ENCODE measurements at regions not wholly inside any gene's neighbourhood (a gene's known extent, or its start where the extent isn't known, plus 50 kb on each side); places are given as distances from the start of the nearest gene placed in this dataset.

DNA sequence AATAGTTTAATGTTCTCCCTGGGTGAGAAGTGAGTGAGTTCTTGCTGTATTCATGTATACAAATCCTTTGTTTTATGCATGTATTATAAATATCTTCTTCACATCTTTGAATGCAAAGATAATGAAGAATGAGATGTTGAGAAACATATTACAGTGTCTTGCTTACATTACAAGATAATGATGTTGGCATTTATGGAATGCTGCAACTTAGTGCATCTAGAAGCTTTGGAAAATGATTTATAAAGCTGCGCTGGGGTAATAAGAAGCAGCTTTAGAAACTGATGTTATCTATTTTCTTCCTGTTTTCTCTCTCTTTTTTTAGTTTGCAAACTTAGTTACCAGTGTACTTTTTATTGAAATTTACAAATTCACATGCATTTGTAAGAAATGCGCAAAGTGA is 673.4 kb downstream of the KCTD16 start:
- intact Hi-C loops (cut with micrococcal nuclease): no loop called here

DNA sequence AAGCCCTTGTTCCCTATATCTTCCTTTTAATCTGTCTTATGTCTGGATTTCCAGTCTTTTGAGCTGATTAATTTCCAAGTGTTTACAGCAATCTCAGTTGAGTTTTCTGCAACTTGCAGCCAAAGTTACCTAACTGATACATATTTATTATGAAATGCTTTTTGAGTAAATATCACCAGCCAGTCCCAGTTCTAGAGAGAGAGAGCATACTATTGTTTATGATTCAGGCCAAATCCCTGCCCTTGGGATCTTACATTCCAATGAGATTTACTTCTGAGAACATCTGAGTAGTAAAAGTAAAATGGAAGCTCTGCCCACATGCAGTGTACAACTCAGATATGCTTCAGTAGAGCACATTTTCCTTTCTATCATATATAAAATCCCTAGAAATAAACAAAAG is 661.7 kb downstream of the KCTD16 start:
- intact Hi-C loops (cut with micrococcal nuclease): no loop called here

DNA sequence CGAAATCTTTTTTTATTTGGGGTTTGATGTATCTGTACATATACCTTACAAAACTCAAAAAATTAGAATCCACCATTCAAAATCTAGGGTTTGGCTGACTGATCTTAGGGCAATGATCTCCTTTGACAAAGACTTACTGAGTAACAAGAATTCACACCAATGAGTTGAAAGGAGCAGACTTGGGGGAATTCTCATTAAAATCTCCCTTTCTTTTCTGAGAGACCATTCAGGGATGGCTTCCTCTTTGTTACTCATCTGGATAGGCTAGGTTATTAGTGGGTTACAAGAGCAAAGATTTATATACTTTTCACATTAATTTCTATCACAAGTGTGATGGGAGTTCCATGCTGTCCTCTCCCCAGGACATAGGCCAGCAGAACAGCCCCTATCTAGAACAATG is 661.0 kb downstream of the KCTD16 start:
- intact Hi-C loops (cut with micrococcal nuclease): no loop called here

DNA sequence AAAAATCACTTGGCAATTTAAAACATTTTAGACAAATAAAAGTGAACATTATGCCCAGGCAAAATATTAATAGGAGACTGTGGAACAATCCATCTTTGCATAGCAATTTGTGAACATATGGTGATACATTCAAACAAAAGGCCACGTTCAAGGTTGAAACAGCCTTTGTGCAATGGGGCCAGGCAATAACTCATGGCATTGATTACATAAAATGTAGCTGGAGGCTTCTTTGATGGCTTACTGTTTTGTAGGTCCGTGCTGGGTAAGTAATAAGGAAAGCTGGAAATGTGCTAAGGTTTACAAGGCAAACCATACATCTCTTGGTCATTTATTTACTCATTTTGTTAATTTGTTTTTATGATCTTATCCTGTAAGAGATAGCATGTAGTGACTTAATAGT is 651.8 kb downstream of the KCTD16 start:
- intact Hi-C loops (cut with micrococcal nuclease): no loop called here

DNA sequence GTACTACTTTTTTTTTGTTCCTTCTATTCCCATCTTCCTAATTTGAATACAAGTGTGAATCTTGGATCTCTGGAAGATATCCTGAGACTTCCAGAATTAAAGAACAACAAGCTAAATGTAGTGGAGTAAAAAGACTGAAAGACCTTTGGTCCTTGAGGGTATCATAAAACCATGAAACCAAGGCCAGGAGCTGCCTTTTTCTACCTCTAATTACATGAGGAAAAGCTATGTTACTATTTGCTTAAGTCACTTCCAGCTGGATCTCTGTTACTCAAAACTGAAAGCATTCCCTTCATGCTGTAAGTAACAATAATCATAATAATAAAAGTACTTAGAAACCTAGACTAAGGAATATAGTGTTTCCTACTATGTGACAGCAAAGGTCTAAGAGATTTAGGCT is 649.6 kb downstream of the KCTD16 start:
- intact Hi-C loops (cut with micrococcal nuclease): no loop called here

DNA sequence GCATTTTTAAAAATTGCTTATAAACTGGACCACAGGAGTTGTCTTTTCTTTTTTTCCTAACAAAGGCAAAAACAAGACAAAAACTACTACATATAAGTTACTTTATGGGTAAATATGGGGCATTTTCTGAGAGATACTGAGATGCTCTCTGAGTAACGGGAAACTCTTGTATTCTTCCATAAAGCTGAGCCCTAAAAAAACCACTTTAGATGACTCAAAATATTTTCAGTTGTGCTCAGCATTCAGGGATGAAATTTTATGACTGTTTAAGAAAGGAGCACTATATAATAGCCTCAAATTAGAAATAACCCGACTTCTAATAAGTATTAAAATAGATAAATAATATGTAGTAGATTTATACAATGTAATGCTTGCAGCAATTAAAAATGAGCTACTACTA is 644.5 kb downstream of the KCTD16 start:
- intact Hi-C loops (cut with micrococcal nuclease): no loop called here

DNA sequence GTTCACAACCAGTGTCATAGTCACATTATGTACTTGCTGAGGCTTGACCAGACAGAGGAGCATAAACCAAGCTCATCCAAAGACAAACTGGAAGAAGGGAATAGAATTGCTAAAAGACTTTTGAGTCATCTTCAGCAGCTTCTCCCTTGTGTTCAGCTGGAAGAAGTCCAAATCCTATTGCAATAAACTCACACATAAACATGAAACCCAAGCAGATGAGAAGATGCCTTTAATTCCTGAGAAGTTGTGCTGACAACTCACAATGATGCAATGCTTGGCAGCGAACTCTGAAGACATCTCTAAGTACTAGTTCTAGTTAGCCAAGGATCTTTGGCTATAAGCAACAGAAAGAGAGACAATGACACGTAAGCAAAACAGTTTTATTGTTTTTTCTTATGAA is 642.1 kb downstream of the KCTD16 start:
- intact Hi-C loops (cut with micrococcal nuclease): no loop called here

DNA sequence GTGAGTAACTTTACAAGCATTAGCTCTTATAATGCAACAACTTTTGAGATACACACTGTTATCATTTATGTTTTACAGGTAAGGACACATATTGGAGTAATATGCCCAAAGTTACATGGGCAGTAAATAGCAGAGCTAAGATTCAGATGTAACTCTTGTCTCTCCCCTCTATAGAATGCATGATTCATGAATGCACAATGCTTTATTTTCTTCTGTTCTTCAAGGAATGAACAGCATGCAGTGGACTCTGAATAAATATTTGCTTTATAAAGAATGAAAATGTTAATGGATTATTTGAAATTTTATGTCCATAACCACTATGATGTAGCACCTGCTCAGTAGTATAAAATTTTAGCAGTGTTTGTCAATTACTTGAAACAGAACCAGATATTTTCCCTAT is 629.5 kb downstream of the KCTD16 start:
- intact Hi-C loops (cut with micrococcal nuclease): no loop called here

DNA sequence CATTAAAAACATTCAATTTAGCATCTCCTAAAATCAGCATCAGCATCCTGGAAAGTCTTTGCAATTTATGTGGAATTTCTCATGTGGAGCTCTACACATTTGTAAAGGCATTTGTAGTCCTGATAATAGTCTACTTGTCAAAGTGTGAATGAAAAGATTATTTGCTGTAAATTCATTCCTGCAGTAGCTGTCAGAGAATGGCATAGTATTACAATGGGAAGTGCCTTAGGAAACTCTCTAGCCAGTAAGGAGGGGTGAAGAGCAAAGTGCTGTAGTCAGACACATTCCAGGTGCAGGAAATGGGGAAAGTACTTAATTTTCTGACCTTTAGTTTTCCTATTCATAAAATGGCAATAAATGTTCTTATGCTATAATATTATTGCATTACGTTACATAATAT is 627.9 kb downstream of the KCTD16 start:
- intact Hi-C loops (cut with micrococcal nuclease): no loop called here

DNA sequence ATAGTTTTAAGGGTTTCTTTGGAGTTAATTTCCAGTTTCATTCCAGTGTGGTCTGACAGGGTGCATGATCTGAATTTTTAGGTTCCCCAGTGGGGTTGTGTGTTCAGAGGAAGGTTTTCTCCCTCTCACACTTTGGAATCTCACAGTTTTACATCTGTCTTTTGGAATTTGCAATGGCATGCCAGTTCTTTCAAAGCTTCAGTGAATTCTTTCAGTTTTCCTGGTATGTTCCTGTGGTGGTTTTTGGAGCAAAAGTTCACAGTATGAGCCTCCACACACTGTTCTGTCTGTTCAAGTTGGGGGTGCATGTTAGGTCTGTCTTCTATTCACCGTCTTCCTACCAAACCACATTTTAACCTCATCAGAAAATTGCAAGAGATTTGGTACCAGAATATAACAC is 624.2 kb downstream of the KCTD16 start:
- intact Hi-C loops (cut with micrococcal nuclease): no loop called here

DNA sequence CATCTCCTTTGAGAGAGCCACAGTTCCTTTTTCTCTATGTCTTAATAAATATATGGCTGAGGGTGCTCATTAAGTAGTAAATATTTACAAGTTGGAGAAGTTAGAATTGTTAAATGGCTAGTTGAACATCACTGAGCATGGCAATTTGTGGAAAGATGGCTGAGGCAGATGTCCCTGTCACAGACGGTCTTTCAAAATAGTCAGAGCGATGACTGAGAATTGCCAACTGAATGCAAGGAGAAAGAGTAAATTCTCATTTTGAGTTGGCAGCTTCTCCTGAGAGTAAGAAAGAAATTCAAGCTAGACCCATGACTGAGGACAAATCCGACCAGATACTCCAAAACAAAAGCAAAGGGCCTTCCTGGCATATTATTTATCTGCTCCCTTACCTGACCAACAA is 617.9 kb downstream of the KCTD16 start:
- intact Hi-C loops (cut with micrococcal nuclease): no loop called here

DNA sequence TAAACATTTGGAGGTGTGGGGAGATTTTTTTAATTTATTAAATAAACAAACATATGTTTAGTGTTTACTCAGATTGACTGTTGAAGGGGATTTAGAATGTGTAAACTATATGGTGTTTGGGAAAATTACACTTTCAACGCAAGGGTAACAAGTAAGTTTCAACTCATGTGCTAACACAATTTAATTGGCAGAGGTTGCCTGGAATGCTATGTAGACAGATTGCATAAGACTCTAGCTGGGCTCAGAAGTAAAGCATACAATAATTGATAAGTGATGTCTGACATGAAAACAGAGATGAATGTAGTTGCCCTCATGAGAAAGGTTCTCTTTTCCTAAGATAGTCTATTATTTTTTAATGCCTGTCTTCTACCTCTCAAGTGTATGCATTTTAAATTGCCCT is 617.4 kb downstream of the KCTD16 start:
- intact Hi-C loops (cut with micrococcal nuclease): no loop called here

DNA sequence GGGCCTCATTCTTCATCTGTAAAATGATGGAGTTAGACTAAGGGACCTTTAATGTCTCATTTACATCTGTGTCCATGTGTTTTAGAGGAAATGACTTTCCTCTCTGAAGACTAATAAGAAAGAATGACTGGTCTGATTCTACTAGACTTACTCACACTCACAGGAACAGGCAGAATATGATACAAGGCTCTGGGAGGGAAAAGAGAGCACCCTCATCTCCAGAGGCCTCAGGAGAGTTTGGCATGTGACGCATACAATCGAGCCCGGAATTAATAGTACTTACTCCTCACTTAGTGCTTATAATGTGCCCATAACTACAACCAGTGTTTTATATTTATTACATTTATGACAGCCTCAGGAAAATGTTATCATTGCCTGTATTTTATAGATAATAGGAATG is 608.7 kb downstream of the KCTD16 start:
- intact Hi-C loops (cut with micrococcal nuclease): no loop called here

DNA sequence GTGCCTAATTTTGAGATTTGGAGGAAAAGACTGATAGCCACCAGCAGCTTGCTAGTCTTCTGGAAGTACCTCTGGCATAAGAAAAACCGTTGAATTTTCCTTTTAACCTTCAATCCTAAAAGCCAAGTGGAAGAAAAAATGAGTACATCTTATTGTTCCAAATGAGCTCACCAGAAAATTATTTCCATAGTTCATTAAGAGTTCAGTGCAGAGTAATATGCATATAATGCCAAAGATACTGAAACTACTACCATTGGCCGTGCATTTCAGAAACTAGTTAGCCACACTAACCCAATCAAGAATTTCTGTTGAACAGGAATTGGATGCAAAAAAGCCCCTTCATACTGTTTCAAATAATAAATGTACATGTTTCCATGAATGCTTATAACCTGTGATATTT is 607.9 kb downstream of the KCTD16 start:
- intact Hi-C loops (cut with micrococcal nuclease): no loop called here

DNA sequence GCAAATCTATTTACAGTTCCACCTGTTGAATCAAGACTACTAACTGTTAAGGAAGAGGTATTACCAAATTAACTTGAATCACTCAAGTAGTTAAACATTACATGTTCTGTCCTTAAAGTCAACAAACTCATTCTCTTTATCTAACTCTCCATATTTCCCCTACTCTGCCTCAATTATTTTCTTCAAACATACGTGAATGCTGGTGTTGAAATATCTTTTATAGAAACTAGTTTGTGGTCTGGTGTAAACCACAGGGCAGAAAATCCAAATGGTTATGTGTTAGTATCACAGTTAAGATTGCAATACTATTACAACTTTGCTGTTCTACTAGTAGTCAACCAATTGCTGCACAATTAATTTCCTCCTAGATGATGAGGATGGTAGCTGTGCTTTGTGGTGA is 603.5 kb downstream of the KCTD16 start:
- intact Hi-C loops (cut with micrococcal nuclease): no loop called here

DNA sequence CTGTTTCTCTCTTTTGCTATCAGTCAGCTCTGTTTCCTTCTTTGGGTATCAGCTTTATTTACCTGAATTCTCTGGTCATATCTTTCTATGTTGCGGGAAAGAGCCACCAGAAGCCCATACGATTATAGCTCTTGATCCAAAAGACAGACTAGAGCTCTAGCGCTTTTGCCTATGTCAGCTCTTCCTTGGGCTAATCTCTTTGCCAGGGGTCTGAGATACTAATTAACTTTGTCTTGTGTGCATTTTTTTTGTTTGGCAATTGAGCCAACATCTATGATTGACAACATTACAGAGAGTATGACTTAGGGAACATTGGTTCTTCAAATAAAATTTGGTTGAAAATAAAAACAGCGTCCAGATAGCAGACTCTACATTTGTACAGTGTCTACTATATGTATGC is 603.0 kb downstream of the KCTD16 start:
- intact Hi-C loops (cut with micrococcal nuclease): no loop called here

DNA sequence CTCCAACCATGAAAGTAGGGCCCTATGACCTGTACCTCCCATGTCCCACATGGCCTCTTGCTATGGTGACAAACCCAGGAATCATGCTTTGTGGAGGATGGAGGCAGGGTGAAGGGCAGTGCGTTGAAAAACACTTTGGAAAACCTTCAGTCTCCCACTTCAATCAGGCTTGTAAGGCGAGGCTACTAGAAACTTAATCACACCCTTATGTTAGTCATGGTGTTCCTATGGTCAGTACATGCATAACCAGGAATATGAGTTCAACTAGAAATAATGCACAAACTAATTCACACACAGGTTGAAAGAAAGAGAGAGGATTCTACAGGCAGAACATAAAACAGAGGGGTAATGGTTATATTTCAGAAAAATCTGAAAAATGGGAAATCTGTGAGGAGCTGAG is 601.1 kb downstream of the KCTD16 start:
- intact Hi-C loops (cut with micrococcal nuclease): no loop called here

DNA sequence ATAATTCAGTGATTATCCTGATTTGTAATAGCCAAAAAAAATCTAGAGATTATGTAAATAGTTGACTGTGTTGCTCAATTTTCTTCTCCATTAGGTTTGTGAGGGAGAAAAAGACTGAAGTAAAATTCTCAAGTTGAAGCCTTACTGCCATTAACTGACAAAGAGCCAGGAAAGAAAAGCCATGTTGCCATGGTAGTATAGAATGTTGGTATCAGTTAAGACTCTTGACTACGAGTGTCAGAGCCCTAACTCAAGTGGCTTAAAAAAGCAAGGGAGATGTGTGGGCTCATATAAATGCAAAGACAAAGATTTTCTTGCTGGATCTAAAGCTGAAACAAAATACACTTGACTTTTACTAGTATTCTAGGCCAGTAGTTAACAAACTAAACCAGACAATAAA is 571.7 kb downstream of the KCTD16 start:
- intact Hi-C loops (cut with micrococcal nuclease): no loop called here

DNA sequence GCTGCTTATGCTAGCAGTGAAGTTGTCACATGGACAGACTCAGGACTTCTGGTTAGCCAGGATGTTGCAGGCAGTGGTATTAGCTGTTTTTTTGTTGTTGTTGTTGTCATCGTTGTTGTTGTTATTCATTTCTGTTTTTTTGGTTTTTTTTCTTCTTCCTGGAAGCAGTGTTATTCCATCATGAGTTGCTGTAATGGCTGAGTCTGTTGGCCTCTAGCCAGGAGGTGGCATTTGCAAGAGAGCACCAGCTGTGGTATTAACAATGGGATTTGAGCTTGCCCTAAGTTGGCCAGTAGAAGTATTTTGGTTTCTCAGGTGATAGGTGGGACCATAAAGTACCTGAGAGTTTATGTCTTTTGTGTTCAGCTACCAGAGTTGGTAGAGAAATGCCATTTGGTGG is 561.1 kb downstream of the KCTD16 start:
- intact Hi-C loops (cut with micrococcal nuclease): no loop called here

DNA sequence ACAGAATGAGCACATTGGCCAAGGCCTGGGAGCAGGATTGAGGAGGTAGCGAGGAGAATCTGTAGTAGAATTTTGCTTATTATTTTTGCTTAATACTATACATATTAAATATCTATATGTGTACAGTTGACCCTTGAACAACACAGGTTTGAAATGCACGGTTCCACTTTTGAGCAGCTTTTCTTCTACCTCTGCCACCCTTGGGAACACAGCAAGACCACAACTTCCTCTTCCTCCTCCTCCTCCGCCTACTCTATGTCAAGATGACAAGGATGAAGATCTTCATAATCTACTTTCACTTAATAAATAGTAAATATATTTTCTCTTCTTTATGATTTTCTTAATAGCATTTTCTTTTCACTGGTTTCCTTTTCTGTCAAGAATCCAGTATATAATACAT is 541.4 kb downstream of the KCTD16 start:
- intact Hi-C loops (cut with micrococcal nuclease): no loop called here

DNA sequence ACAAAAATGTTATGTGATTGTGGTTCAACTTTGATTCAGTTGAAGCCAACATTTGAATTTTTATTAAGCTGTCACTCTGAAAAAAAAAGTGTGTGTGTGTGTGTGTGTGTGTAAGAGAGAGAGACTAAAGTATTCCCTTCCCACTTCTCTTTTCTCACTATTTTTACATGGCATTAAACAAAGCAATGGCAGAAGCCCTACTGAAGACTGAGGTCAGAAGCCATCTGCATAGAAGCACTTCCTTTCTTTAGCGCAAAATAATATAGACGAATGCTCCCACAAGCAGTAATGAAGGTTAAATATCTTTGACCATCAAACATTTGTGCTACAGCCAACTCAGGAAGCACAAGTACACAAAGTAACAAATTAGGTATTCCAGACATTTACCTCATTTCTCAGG is 540.5 kb downstream of the KCTD16 start:
- intact Hi-C loops (cut with micrococcal nuclease): no loop called here

DNA sequence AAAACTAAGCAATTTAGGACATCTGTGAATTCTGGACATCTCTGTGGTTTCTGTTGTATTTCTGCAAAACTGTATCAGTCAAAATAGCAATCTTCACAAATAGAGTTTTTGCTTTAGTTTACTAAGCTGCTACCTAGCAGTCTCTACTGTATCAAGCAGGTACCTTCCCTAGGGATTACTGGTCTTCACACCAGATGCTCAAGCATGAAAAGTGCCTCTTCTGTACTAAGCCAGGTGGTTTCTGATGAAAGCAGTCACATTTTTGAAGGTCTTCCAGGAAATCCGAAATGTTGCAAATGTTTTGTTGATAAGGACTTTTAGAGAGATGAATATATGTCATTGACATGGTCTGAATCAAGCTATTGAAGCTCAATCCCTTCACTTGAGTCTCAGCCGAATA is 540.0 kb downstream of the KCTD16 start:
- intact Hi-C loops (cut with micrococcal nuclease): no loop called here

DNA sequence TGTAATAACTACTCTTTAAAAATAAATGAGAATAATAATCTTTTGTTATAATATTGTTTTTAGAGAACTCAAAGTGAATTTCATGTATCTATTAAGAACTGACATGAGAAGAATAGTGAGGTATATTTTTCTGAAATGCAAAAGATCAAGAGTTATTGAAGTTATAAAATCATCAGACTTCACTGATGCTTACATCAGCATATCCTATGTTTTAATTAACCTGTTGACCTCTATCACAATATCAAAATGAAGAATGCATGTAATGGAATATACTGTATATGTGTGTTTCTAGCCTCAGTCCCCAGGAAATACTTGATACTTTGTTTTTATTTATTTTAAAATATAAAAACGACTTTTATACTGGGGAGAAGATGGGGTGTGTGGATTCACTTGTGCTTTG is 533.1 kb downstream of the KCTD16 start:
- intact Hi-C loops (cut with micrococcal nuclease): no loop called here

DNA sequence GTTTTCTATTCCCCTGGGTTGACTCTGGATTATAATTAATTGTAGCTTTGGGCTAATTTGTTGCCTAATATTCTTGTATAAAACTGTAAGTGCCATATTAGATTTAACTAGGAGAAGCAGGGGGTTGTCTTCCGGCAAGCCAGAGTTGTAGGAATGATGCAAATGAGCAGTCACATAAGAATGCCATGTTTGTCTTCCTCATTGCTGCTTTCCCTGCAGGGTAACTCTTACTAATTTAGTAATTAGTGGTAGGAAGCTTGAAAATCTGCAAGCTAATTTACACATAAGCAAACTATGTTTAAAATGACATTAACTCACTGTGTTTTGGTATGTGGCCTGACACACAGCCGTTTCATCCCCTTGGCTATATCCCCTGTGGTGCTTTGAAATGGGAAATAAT is 527.8 kb downstream of the KCTD16 start:
- intact Hi-C loops (cut with micrococcal nuclease): no loop called here

DNA sequence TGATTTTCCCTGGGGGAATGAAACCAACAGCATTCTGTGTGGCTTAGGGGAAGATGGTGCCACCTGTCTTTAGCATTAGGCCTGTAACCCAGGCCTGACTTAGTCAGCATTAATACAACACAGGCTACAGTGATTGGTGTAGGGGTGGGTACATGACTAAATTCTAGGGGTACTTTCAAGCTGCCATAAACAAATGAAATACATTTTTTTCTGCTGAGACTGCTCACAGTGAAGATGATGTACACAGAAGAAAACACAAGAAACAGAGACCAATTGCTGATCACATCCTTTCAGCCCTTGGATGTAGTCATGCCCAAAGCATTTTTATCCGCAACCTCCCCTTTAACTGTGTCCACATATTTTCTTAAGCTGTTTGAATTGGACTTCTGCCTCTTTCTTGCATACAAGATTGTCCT is 527.2 kb downstream of the KCTD16 start:
- intact Hi-C loops (cut with micrococcal nuclease): no loop called here
